NCI-H526 treated with DMSO at 0.1 percent for 48 hours (cell line): ENCODE measurements at regions not wholly inside any gene's neighbourhood (a gene's known extent, or its start where the extent isn't known, plus 50 kb on each side); places are given as distances from the start of the nearest gene placed in this dataset.
A peak's percentile ranks its signal among the peaks of the same experiment; 100 is the strongest.
"Not testable (repeated sequence)": the region's sequence is repeated elsewhere in the genome, so short reads cannot be mapped to it uniquely, and the experiment has no call there.

Source experiments
- DNase-seq: peaks from one replicate; lab custom pipeline; 2025; lab: John Stamatoyannopoulos, UW

- DNase-seq = no peak
Measured at GRCh38 chr5:128798871-128799270, 166.4 kb upstream of the SLC27A6 start.

GRCh38 chr5:128799945-128800344 lies 165.3 kb upstream of the SLC27A6 start:
- DNase-seq = no peak

GRCh38 chr5:128800377-128800776 lies 164.9 kb upstream of the SLC27A6 start:
- no peak for DNase-seq

- no peak for DNase-seq
Measured at GRCh38 chr5:128813317-128814070, 151.8 kb upstream of the SLC27A6 start.

- DNase-seq = no peak
Measured at GRCh38 chr5:128815201-128815600, 150.1 kb upstream of the SLC27A6 start.

- no peak for DNase-seq
Measured at GRCh38 chr5:128825826-128826225, 139.5 kb upstream of the SLC27A6 start.

GRCh38 chr5:128826275-128826674 lies 139.0 kb upstream of the SLC27A6 start:
- no peak for DNase-seq

- no peak for DNase-seq
Measured at GRCh38 chr5:128836571-128836970, 128.7 kb upstream of the SLC27A6 start.

GRCh38 chr5:128838623-128839022 lies 126.7 kb upstream of the SLC27A6 start:
- no peak for DNase-seq

- DNase-seq = no peak
Measured at GRCh38 chr5:128842241-128842640, 123.0 kb upstream of the SLC27A6 start.

- DNase-seq = no peak
Measured at GRCh38 chr5:128844354-128844923, 120.8 kb upstream of the SLC27A6 start.

- no peak for DNase-seq
Measured at GRCh38 chr5:128850049-128850448, 115.2 kb upstream of the SLC27A6 start.

GRCh38 chr5:128854931-128855330 lies 110.4 kb upstream of the SLC27A6 start:
- DNase-seq = no peak

- DNase-seq = no peak
Measured at GRCh38 chr5:128857076-128857677, 108.1 kb upstream of the SLC27A6 start.

- peak; percentile 74 for DNase-seq
Measured at GRCh38 chr5:128858995-128859394, 106.3 kb upstream of the SLC27A6 start.

- not testable (repeated sequence) for DNase-seq
Measured at GRCh38 chr5:128861155-128861554, 104.1 kb upstream of the SLC27A6 start.

GRCh38 chr5:128869970-128870369 lies 95.3 kb upstream of the SLC27A6 start:
- DNase-seq = no peak

GRCh38 chr5:128870373-128870772 lies 94.9 kb upstream of the SLC27A6 start:
- no peak for DNase-seq

- DNase-seq = no peak
Measured at GRCh38 chr5:128870923-128871322, 94.4 kb upstream of the SLC27A6 start.

- DNase-seq = no peak
Measured at GRCh38 chr5:128876569-128877382, 88.5 kb upstream of the SLC27A6 start.

GRCh38 chr5:128877476-128877875 lies 87.8 kb upstream of the SLC27A6 start:
- DNase-seq = no peak

- no peak for DNase-seq
Measured at GRCh38 chr5:128881502-128882018, 83.7 kb upstream of the SLC27A6 start.
